ENCODE measurements at regions not wholly inside any gene's neighbourhood (a gene's known extent, or its start where the extent isn't known, plus 50 kb on each side); places are given as distances from the start of the nearest gene placed in this dataset.

DNA sequence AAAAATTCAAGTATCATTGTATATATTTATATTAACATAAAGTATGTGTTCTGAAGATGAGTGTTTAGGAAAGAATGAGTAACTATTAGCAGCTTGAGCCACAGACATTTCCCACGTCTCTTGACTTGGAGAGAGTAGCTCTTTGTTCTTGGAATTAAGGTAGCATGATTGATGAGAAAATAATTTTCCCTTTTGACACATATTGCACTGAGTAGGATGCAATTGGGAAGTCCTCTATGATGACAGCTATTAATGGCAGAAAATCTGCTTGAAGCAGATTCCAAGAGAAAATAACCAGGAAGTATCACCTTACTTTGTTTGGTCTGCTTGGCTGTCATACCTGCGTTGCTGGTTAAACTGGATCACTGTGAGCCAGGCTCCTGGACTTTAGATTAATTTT is 204.8 kb downstream of the TLE4 start:
- no peak for FAIRE-seq
- intact Hi-C loops (cut with micrococcal nuclease), result no loop called here

More for the DNA sequence above, 204.8 kb downstream of the TLE4 start:
- Histone ChIP-seq H3K9ac (replicated peaks; ENCODE audit: extremely low read depth, insufficient read depth, low read length) (no peak overlapping the region), H3K27me3 (ENCODE audit: control insufficient read depth in 2 of 2, insufficient read depth in 2 of 2, low read length in 2 of 2) (peaks cover 0 to 2% of the 10 kb centered on the region in 2 experiments), H3K79me2 (ENCODE audit: control insufficient read depth, insufficient read depth, low read length) (no peaks in the 10 kb centered on the region), H3K4me1 (ENCODE audit: control insufficient read depth, extremely low read depth, insufficient read depth, low read length) (no peaks in the 10 kb centered on the region), H3K36me3 (ENCODE audit: control insufficient read depth in 2 of 2, extremely low read depth in 1 of 2, insufficient read depth in 2 of 2, low read length in 2 of 2) (no peaks in the 10 kb centered on the region), H3K4me3 (replicated peaks in 1 of 3; ENCODE audit: insufficient read depth in 1 of 3, low read depth in 1 of 3, low read length in 3 of 3) (no peak overlapping the region), H2AFZ (ENCODE audit: low read depth, low read length) (no peak overlapping the region), H3K9me1 (replicated peaks; ENCODE audit: control insufficient read depth, extremely low read depth, insufficient read depth, low read length) (no peaks in the 10 kb centered on the region), H4K20me1 (replicated peaks; ENCODE audit: control insufficient read depth, extremely low read depth, insufficient read depth, low read length) (no peaks in the 10 kb centered on the region), H3K27ac (ENCODE audit: insufficient read depth, low read depth, low read length) (no peak overlapping the region), H3K9me3 (replicated peaks; ENCODE audit: control insufficient read depth, insufficient read depth, low read length) (no peaks in the 10 kb centered on the region), H3K4me2 (ENCODE audit: insufficient read depth, low read length) (no peak overlapping the region)
- POLR2A ChIA-PET, result no interaction called here
- no TSS peak for BruUV-seq (replicated peaks)
- dilution Hi-C loops (cut with MboI; ENCODE audit: extremely low pct_ligation_motif_present, low sequenced_read_pairs), result no loop called here
- TF ChIP-seq JUN (IDR thresholded peaks at IDR 0.05; ENCODE audit: borderline replicate concordance, insufficient read depth, insufficient read length, low read depth), result no peak
- no peak for TF ChIP-seq MYC (IDR thresholded peaks at IDR 0.05; ENCODE audit: low read depth, low read length)
- no peak for TF ChIP-seq EZH2 (IDR thresholded peaks at IDR 0.05; ENCODE audit: borderline replicate concordance, low read depth, low read length, severe bottlenecking)
- TF ChIP-seq, protein P1, sequence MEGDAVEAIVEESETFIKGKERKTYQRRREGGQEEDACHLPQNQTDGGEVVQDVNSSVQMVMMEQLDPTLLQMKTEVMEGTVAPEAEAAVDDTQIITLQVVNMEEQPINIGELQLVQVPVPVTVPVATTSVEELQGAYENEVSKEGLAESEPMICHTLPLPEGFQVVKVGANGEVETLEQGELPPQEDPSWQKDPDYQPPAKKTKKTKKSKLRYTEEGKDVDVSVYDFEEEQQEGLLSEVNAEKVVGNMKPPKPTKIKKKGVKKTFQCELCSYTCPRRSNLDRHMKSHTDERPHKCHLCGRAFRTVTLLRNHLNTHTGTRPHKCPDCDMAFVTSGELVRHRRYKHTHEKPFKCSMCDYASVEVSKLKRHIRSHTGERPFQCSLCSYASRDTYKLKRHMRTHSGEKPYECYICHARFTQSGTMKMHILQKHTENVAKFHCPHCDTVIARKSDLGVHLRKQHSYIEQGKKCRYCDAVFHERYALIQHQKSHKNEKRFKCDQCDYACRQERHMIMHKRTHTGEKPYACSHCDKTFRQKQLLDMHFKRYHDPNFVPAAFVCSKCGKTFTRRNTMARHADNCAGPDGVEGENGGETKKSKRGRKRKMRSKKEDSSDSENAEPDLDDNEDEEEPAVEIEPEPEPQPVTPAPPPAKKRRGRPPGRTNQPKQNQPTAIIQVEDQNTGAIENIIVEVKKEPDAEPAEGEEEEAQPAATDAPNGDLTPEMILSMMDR (IDR thresholded peaks at IDR 0.05; ENCODE audit: extremely low read depth in 1 of 2, insufficient read depth in 1 of 2, low read depth in 1 of 2, low read length in 2 of 2), result no peak
- TF ChIP-seq GATA2 (IDR thresholded peaks at IDR 0.05; ENCODE audit: insufficient read depth, insufficient read length, low read depth, low read length), result no peak
- TF ChIP-seq POLR2AphosphoS5 (IDR thresholded peaks at IDR 0.05; ENCODE audit: insufficient read depth, low read depth, low read length), result no peak
- no peak for TF ChIP-seq POLR2A (IDR thresholded peaks at IDR 0.05; ENCODE audit: low read depth, low read length)
- no peak for TF ChIP-seq FOS (IDR thresholded peaks at IDR 0.05; ENCODE audit: borderline replicate concordance, insufficient read depth, low read length)
- TF ChIP-seq, protein P2, sequence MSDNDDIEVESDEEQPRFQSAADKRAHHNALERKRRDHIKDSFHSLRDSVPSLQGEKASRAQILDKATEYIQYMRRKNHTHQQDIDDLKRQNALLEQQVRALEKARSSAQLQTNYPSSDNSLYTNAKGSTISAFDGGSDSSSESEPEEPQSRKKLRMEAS (IDR thresholded peaks at IDR 0.05; ENCODE audit: insufficient read depth, insufficient read length), result no peak
- CTCF ChIA-PET, result interaction anchor here (1.7 kb wide), 1 partner anchor 10 kb away, joined by 8 read pairs; no protein-coding TSS in a partner anchor
- no peak for DNase-seq (ENCODE audit: low read depth, low spot score)
